Neural cell (in vitro differentiated cells): ENCODE measurements at regions not wholly inside any gene's neighbourhood (a gene's known extent, or its start where the extent isn't known, plus 50 kb on each side); places are given as distances from the start of the nearest gene placed in this dataset.

ENCODE experiments used
- H2AFZ ChIP-seq: fragments of 200-600, 300-800 bp; sonication (generic), shearing (Covaris generic); 2 replicates; pipeline ENCODE4 v1.6.0; 2014; ENCODE audit warnings: low read depth, mild to moderate bottlenecking, antibody characterized with exemption, low read length, moderate library complexity
- H3F3A ChIP-seq: fragments of 200-600 bp; shearing (Covaris generic); 2 replicates; pipeline ENCODE4 v1.6.1; 2016; ENCODE audit warnings: mild to moderate bottlenecking, moderate library complexity, mixed read lengths, antibody characterized with exemption, low read length; ENCODE audit not compliant: insufficient read depth, poor library complexity, severe bottlenecking
- H3K27ac ChIP-seq: fragments of 200-600, 300-800 bp; sonication (generic), shearing (Covaris generic); 2 replicates; pipeline ENCODE4 v1.5.1; 2014; ENCODE audit warnings: mild to moderate bottlenecking, low read length, moderate library complexity
- H3K27me3 ChIP-seq: fragments of 300-800, 200-600 bp; sonication (generic), shearing (Covaris generic); 2 replicates; pipeline ENCODE4 v1.6.0; 2014; ENCODE audit warnings: mild to moderate bottlenecking, low read depth, low read length, moderate library complexity; ENCODE audit not compliant: insufficient read depth
- H3K36me3 ChIP-seq: fragments of 300-800, 200-600 bp; sonication (generic), shearing (Covaris generic); 2 replicates; pipeline ENCODE4 v1.5.1; 2014; ENCODE audit warnings: mild to moderate bottlenecking, antibody characterized with exemption, low read length, moderate library complexity; ENCODE audit not compliant: insufficient read depth
- H3K4me2 ChIP-seq: fragments of 300-800, 200-600 bp; sonication (generic), shearing (Covaris generic); 2 replicates; pipeline ENCODE4 v1.6.0; 2014; ENCODE audit warnings: mild to moderate bottlenecking, low read length
- H3K4me3 ChIP-seq: fragments of 300-800, 200-600 bp; sonication (generic), shearing (Covaris generic); 2 replicates; pipeline ENCODE4 v1.5.1; 2014; ENCODE audit warnings: mild to moderate bottlenecking, low read length, moderate library complexity
- H3K79me2 ChIP-seq: fragments of 200-600 bp; shearing (Covaris generic); replicated peaks from 2 replicates; pipeline ENCODE4 v1.6.0; 2014; ENCODE audit warnings: mild to moderate bottlenecking, low read length, moderate library complexity; ENCODE audit not compliant: insufficient read depth
- H3K9ac ChIP-seq: fragments of 300-800, 200-600 bp; sonication (generic), shearing (Covaris generic); 2 replicates; pipeline ENCODE4 v1.6.1; 2016; ENCODE audit warnings: mild to moderate bottlenecking, low read length, mixed read lengths
- H3K9me2 ChIP-seq: fragments of 200-600 bp; shearing (Covaris generic); 2 replicates; pipeline ENCODE4 v1.6.1; 2016; ENCODE audit warnings: mild to moderate bottlenecking, low read length, mixed read lengths; ENCODE audit not compliant: insufficient read depth
- H3K9me3 ChIP-seq: fragments of 200-600, 300-800 bp; sonication (generic), shearing (Covaris generic); 2 replicates; pipeline ENCODE4 v1.6.1; 2016; ENCODE audit warnings: mild to moderate bottlenecking, mixed run types, low read length, moderate library complexity, mixed read lengths
- H4K20me1 ChIP-seq: fragments of 200-600 bp; shearing (Covaris generic); 2 replicates; pipeline ENCODE4 v1.6.1; 2016; ENCODE audit warnings: mild to moderate bottlenecking, mixed run types; ENCODE audit not compliant: insufficient read depth
- CTCF ChIP-seq: fragments of 450-650 bp; IDR thresholded peaks from 2 replicates; pipeline ENCODE4 v1.5.1; 2014; ENCODE audit warnings: antibody characterized with exemption, mild to moderate bottlenecking, moderate library complexity; ENCODE audit not compliant: poor library complexity, severe bottlenecking
- EP300 ChIP-seq: fragments of 450-650 bp; conservative IDR thresholded peaks from 2 replicates; pipeline ENCODE4 v1.6.1; 2014; ENCODE audit warnings: antibody characterized with exemption, mild to moderate bottlenecking, moderate library complexity; ENCODE audit not compliant: poor library complexity, severe bottlenecking
- EZH2 ChIP-seq: fragments of 200-600, 300-800 bp; shearing (Covaris generic), sonication (generic); IDR thresholded peaks from 2 replicates; pipeline ENCODE4 v1.6.1; 2014; ENCODE audit warnings: antibody characterized with exemption, low read length, borderline replicate concordance, mild to moderate bottlenecking; ENCODE audit not compliant: insufficient read depth, poor library complexity, severe bottlenecking
- MXI1 ChIP-seq: fragments of 450-650 bp; conservative IDR thresholded peaks from 2 replicates; pipeline ENCODE4 v1.6.1; 2014; ENCODE audit warnings: antibody characterized with exemption, mild to moderate bottlenecking; ENCODE audit not compliant: poor library complexity, severe bottlenecking
- POLR2AphosphoS5 ChIP-seq: IDR thresholded peaks from 2 replicates; pipeline ENCODE4 v1.6.1; 2012
- RAD21 ChIP-seq: fragments of 450-650 bp; conservative IDR thresholded peaks from 2 replicates; pipeline ENCODE4 v1.6.1; 2014; ENCODE audit warnings: antibody characterized with exemption, mild to moderate bottlenecking, moderate library complexity
- REST ChIP-seq: IDR thresholded peaks from 2 replicates; pipeline ENCODE4 v1.6.1; 2012; ENCODE audit warnings: borderline replicate concordance
- SMC3 ChIP-seq: fragments of 450-650 bp; conservative IDR thresholded peaks from 2 replicates; pipeline ENCODE4 v1.6.1; 2014; ENCODE audit warnings: antibody characterized with exemption, mild to moderate bottlenecking, moderate library complexity; ENCODE audit not compliant: poor library complexity
- TAF1 ChIP-seq: IDR thresholded peaks from 2 replicates; pipeline ENCODE4 v1.6.1; 2012; ENCODE audit warnings: low read depth

- Histone ChIP-seq H3K36me3 (no peaks in the 10 kb centered on the region), H3K9me3 (no peaks in the 10 kb centered on the region), H3K4me2 (no peak overlapping the region), H3K27ac (no peak overlapping the region), H3K9me2 (no peaks in the 10 kb centered on the region), H3K27me3 (no peaks in the 10 kb centered on the region), H3F3A (no peaks in the 10 kb centered on the region), H2AFZ (no peak overlapping the region), H3K4me3 (no peak overlapping the region), H3K9ac (no peak overlapping the region), H3K79me2 (no peaks in the 10 kb centered on the region), H4K20me1 (no peaks in the 10 kb centered on the region)
- TF ChIP-seq POLR2AphosphoS5 (no peak), TAF1 (no peak), RAD21 (no peak), SMC3 (no peak), EZH2 (no peak), CTCF (no peak), REST (no peak), EP300 (no peak), MXI1 (no peak)
Observed at GRCh38 chr5:57324181-57324580, 150.3 kb downstream of the GPBP1 start.

- TF ChIP-seq EP300 (no peak), MXI1 (no peak), REST (no peak), CTCF (no peak), TAF1 (no peak), EZH2 (no peak), RAD21 (no peak), SMC3 (no peak), POLR2AphosphoS5 (no peak)
- H2AFZ ChIP-seq: no peak overlapping the region
- H3K27ac ChIP-seq: no peak overlapping the region
- no peaks in the 10 kb centered on the region for H3F3A ChIP-seq
- H4K20me1 ChIP-seq: no peaks in the 10 kb centered on the region
- no peak overlapping the region for H3K4me3 ChIP-seq
- no peaks in the 10 kb centered on the region for H3K9me3 ChIP-seq
- no peaks in the 10 kb centered on the region for H3K27me3 ChIP-seq
- H3K36me3 ChIP-seq: no peaks in the 10 kb centered on the region
- H3K4me2 ChIP-seq: no peak overlapping the region
- H3K79me2 ChIP-seq: no peaks in the 10 kb centered on the region
- H3K9ac ChIP-seq: no peak overlapping the region
- H3K9me2 ChIP-seq: no peaks in the 10 kb centered on the region
Observed at GRCh38 chr5:57320582-57320981, 146.7 kb downstream of the GPBP1 start.
